GM12892 (cell line): ENCODE measurements at regions not wholly inside any gene's neighbourhood (a gene's known extent, or its start where the extent isn't known, plus 50 kb on each side); places are given as distances from the start of the nearest gene placed in this dataset.

Source experiments
- DNase-seq: peaks from one replicate; pipeline ENCODE4 v3.0.0; 2011; ENCODE audit not compliant: insufficient read length
- FAIRE-seq: peaks from 2 replicates; lab custom pipeline; 2011; peaks lifted over from hg19 to GRCh38; lab: Jason Lieb, UNC
- POLR2A ChIP-seq: IDR thresholded peaks from 2 replicates; pipeline ENCODE4 v1.6.1; 2011; ENCODE audit warnings: low read depth, low read length, control low read depth
- POLR2AphosphoS5 ChIP-seq: IDR thresholded peaks from 2 replicates; pipeline ENCODE4 v1.6.1; 2011; ENCODE audit warnings: low read depth, low read length, control low read depth
- TAF1 ChIP-seq: IDR thresholded peaks from 2 replicates; pipeline ENCODE4 v1.6.1; 2011; ENCODE audit warnings: low read depth, mild to moderate bottlenecking, control low read depth, low read length, borderline replicate concordance

DNA sequence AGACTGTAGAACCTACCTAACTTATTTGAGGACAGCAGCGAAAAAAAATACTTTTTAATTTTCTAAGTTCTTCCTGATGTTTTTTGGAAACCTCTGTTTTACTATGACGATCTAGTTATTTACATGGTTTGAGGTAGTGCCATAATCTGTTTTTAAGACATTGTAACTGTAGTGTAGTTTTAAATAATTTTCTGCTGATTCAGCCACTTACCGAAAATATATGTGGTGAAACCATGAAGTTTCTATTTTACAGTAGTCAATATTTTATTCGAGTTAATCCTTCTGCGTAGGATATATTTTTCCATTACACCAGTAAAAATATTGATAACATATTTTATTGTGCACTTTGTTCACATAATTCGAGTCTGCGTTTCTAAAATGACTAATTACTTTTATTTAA lies 121.7 kb upstream of the RRP15 start:
- FAIRE-seq (no peak), DNase-seq (no peak)
- TF ChIP-seq POLR2A = no peak
- TF ChIP-seq TAF1 = no peak
- TF ChIP-seq POLR2AphosphoS5 = no peak

DNA sequence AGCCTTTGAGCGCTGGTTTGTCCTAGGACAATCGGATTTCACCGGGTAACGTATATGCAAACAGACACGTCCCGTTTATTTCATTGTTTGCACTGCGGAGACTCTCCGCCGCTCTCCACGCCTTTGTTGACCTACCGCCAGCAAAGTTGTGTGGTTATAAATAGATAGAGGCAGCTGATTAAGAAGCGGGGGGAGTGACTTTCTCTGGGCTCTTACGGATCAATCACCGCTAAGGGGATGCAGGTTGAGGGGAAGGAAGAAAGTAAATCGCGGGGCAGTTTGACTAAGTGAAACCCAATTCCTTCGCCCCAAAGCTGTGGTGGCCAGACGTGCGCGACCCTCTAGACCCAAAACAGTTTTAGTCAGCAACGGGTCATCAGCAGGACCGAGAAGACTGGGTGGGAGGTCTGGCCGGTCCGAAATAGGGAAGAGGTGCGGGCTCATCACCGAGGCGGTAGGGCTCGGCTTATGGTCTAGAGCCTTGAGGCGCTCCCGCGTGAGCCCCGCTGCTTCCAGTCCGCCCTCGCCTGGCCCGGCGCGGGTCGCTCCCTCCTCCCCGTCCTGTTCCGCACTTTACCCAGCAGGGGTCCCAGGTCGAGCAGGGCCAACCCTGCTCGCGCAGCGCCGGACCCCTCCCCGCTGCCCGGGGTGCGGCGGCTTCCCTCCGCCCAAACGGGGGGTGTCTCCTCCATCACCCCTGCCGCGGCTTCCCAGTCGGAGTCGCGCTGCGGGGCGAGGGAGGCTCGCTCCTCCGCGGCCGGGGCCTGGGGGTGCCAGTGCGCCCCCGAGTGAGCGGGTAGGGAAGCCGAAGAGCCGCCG lies 120.8 kb upstream of the RRP15 start:
- DNase-seq (peak; percentile 4), FAIRE-seq (no peak)

DNA sequence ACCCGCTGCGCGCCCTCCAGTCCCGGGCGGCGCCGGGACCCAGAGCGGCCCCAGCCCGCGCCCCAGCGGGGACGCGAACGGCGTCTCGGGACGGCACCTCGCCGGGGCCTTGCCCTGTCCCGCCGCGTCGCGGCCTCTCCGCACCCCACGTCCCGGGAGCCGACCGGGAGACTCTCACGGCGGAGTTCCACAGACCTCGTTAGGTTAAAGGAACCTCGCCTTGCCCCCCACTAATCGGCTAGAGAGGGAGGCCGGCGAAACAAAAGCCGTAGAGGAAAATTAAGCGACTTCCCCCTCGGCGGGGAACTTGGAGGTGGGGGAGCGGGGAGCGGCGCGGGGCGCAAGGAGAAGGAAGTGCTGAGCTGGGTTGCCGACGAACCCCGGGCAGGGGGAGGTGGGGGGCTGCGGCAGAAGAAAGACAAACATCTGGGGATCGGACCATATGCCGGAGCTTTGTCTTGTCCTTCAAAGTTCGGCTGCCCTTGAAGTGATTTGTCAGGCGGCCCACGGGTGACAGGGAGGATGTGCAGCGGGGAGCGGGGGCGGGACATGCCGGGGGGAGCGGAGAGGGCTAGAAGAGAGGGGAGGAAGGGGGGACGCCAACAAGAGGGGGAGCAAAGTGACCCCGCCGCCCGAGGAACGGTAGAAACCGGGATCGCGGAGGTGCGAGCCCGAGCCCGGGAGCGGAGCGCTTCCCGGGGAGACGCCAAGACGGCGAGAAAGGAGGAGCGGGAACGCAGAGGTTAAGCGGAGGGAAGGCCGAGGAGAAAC lies 120.0 kb upstream of the RRP15 start:
- DNase-seq (peak; percentile 5), FAIRE-seq (no peak)
- TF ChIP-seq POLR2AphosphoS5 (no peak), TAF1 (no peak), POLR2A (no peak)

More for the DNA sequence above, 120.8 kb upstream of the RRP15 start:
- TF ChIP-seq TAF1 (no peak), POLR2A (no peak), POLR2AphosphoS5 (no peak)

DNA sequence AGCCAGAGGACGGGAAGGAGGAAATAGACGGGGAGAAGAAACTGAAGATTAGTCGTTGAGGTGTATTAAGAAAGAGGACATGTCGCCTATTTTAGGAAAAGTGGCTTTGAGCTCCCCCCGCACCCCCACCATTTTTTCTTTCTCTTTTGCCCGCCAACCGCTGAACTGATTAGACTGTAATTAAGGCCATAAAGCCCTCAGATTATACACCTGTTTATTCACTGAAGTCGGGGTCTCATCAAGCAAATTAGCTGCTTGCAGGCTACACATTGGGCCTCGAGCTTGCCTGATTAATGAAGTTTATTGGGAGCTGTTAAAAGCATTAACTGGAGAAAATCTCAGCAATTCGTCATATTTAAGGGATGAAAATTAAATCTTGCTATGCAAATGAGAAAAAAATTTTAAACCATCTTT lies 119.4 kb upstream of the RRP15 start:
- DNase-seq (no peak), FAIRE-seq (no peak)
- TF ChIP-seq POLR2A (no peak), TAF1 (no peak), POLR2AphosphoS5 (no peak)

DNA sequence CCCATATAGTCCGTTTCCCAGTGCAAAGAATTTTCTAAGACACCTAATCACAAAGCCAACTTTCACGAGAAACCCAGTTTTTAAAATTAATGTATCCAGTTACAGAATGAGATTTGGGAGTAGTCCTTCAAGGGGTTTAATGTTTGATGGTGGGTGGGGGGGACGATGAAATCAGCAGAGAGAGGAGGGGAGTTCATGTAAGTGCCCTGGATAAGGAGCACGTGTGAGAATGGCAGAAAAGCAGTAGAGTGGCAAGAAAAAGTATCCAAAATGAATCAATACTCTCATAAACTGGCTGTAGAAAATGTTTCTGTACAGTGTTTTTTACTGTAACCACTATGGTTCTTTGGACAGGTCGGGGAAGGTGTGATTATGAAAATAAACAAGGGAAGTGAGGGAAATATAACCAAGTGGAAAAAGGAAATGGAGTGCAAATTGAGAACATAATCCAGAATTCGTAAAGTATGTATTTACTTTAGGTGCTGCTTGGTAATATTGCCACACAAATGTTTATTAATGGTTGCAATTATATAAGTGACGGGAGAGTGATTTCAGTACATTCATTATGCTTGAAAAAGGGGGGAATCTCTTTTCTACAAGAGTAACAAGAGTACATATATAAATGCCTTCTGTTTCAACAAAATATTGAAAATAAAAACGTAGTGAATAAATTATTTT lies 118.7 kb upstream of the RRP15 start:
- TF ChIP-seq TAF1 (no peak), POLR2AphosphoS5 (no peak), POLR2A (no peak)
- FAIRE-seq = no peak
- DNase-seq = no peak

DNA sequence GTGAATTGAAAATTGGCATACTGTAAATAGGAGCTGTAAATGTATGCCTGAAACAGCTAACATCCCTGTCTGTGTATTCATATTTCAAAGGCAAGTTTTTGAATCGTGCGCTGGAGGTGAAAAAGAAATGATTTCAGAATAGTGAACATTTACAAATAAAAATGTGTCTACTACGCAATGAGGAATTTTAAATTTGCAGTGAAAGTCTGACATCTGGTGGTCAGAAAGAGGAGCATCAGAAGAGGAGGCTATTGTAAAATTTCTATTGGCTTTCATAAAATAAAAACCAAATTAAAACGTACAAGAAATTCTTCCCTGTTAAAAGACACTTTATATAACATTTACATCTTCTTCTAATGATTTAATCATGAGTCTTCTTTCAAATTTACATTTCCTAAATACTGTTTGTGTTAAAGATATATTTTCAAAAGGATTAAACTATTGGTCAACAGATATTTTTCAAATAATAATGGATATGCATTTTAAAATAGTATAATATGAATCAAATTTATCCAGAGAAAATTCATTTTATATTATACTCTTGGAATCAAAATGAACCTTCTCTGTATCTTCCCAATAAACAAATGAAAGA lies 113.7 kb upstream of the RRP15 start:
- FAIRE-seq = no peak
- TF ChIP-seq POLR2A (no peak), POLR2AphosphoS5 (no peak), TAF1 (no peak)
- no peak for DNase-seq

DNA sequence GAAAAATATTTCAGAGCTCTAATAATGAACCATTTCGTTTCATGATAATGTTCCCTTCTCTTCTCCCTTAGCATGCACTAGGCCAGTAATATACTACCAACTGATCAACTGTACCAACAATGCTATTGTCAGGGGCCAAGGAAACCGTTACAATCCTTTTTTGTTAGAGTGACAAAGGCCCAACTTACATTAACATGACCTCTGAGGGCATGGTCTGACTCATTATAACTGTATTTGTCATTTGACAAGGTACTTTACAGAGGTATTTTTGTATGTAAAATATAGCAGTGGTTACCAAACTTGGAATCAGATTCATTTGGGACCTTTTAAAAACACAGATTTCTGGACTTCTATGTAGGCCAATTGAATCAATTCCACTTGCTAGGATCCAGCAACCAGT lies 102.6 kb upstream of the RRP15 start:
- FAIRE-seq = no peak
- TF ChIP-seq POLR2AphosphoS5 (no peak), TAF1 (no peak), POLR2A (no peak)

DNA sequence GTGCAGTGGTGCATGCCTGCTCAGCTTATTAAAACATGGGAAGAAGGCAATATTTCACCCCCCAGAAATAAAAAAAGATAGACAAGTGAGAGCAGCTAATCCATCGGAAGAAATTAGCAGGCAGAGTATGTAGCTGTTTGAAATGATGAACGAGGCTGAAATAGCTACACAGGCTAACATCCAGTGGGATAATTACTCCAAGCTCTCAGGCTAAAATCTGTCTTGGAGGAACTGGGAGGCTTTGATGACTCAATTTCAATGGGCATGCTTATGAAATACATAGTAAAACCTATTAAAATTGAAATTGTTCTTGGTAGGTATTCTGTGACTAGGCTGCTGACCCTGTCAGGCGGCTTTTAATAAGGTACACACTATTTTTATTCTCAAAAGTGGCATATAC lies 84.1 kb upstream of the RRP15 start:
- no peak for TF ChIP-seq POLR2A
- no peak for TF ChIP-seq POLR2AphosphoS5
- TF ChIP-seq TAF1 = no peak
- FAIRE-seq = no peak

More for the DNA sequence above, 102.6 kb upstream of the RRP15 start:
- no peak for DNase-seq

DNA sequence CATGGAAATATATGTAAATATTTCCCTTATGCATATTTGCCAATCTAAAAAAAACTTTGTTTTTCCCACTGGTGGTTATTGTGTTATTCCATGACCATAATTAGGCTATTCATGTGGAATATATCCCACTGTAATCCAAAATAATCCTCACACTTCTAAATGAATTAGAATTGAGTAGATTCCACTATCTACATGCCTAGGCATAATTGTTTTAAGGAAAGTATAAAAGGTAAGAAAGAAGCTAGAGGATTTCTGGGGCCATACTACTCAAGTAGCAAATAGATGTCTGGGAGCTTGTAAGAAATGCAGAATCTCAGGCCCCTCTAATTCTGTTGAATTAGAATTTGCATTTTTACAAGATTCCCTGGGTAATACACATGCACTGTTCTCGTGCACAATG lies 83.5 kb upstream of the RRP15 start:
- no peak for FAIRE-seq
- TF ChIP-seq POLR2AphosphoS5 (no peak), POLR2A (no peak), TAF1 (no peak)
- DNase-seq = no peak

More for the DNA sequence above, 84.1 kb upstream of the RRP15 start:
- DNase-seq = no peak

DNA sequence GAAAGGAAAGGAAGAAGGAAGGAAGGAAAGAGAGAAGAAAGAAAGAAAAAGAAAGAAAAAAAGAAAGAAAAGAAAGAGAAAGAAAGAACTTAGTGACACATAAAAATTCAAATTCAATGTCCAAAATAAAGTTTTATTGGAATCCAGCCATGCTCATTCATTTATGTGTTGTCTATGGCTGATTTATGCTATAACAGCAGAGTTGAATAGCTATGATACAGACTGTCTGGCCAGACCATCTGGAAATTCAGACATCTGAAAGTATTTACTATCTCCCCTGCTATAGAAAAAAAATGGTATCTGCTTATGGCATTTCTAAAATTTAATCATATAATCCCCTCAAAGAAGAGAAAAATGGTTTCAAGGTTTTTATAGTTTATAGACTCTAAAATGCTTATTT lies 79.4 kb upstream of the RRP15 start:
- FAIRE-seq = no peak
- TF ChIP-seq TAF1 (no peak), POLR2A (no peak), POLR2AphosphoS5 (no peak)

DNA sequence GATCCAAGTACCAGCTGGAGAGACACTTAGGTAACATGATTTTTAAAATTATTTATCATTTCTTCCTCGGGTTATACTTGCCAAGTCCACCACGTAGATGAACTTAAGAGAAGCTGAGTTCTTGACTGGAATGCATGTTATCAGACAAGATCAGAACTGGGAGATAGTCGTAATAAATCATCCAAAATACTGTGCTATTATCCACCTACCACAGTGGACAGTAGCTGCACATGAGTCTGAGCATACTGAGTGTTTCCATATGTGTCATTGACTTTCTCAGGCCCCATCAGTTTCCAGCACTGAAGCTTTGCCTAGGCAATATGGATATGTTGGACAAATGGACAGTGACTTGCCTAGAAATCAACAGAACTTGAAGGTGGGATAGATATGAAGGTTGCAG lies 77.9 kb upstream of the RRP15 start:
- TF ChIP-seq POLR2AphosphoS5 = no peak
- DNase-seq (no peak), FAIRE-seq (no peak)

More for the DNA sequence above, 79.4 kb upstream of the RRP15 start:
- DNase-seq = no peak
